Spinal cord (tissue), 9 donors: ENCODE measurements at regions not wholly inside any gene's neighbourhood (a gene's known extent, or its start where the extent isn't known, plus 50 kb on each side); places are given as distances from the start of the nearest gene placed in this dataset.

Experiments
- DNase-seq, 6 donors: peaks; one replicate each; pipeline versions ENCODE4 v3.0.0 to v3.0.0-alpha.2; 2013 to 2015; ENCODE audit warnings: low spot score in 6 of 6, low read depth in 4 of 6
- H3K27ac ChIP-seq: one replicate; pipeline ENCODE4 v1.5.1; 2013; ENCODE audit warnings: low read depth, low read length, control low read depth
- H3K27me3 ChIP-seq: one replicate; pipeline ENCODE4 v1.6.1; 2013; ENCODE audit warnings: low read length; ENCODE audit not compliant: control insufficient read depth, insufficient read depth
- H3K36me3 ChIP-seq: one replicate; pipeline ENCODE4 v1.6.1; 2013; ENCODE audit warnings: low read length; ENCODE audit not compliant: control insufficient read depth, insufficient read depth
- H3K4me1 ChIP-seq: one replicate; pipeline ENCODE4 v1.6.1; 2013; ENCODE audit warnings: low read length; ENCODE audit not compliant: control insufficient read depth, insufficient read depth
- H3K4me3 ChIP-seq: one replicate; pipeline ENCODE4 v1.5.1; 2013; ENCODE audit warnings: low read depth, low read length, control low read depth
- H3K9me3 ChIP-seq: one replicate; pipeline ENCODE4 v1.6.1; 2013; ENCODE audit warnings: low read length; ENCODE audit not compliant: control insufficient read depth, insufficient read depth
- WGBS: methylation state at CpG from one replicate; pipeline ENCODE4 v1.1.5; 2013; ENCODE audit warnings: missing lambda C conversion rate; ENCODE audit not compliant: insufficient coverage; 5-methylcytosine and 5-hydroxymethylcytosine counted together
- donor health status: healthy.

DNA sequence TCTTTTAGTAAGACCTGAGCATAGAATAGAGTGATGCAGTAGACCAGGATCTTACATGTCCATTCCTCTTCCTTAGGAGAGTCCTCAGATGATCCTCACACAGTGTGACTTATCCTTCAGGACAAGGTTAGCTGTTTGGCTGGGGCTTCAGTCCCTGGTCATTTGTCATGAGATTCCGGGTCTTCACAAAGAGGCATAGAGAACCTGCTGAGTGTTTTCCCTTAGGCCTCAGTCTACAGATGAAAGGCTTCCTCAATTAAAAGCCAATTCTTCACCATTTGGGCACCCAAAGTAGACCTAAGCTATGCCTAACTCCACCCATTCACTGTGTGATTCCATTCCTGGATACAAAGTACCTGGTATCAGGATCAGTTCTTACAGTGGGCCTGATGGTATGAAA lies 329.8 kb upstream of the RUNX1 start:
- DNase-seq, result no peak
- Histone ChIP-seq H3K4me1 (no peaks in the 10 kb centered on the region), H3K27ac (no peak overlapping the region), H3K9me3 (no peaks in the 10 kb centered on the region), H3K4me3 (no peak overlapping the region), H3K36me3 (no peaks in the 10 kb centered on the region), H3K27me3 (no peaks in the 10 kb centered on the region)
- WGBS, result 43% methylated on average over 1 of the region's 1 CpG

DNA sequence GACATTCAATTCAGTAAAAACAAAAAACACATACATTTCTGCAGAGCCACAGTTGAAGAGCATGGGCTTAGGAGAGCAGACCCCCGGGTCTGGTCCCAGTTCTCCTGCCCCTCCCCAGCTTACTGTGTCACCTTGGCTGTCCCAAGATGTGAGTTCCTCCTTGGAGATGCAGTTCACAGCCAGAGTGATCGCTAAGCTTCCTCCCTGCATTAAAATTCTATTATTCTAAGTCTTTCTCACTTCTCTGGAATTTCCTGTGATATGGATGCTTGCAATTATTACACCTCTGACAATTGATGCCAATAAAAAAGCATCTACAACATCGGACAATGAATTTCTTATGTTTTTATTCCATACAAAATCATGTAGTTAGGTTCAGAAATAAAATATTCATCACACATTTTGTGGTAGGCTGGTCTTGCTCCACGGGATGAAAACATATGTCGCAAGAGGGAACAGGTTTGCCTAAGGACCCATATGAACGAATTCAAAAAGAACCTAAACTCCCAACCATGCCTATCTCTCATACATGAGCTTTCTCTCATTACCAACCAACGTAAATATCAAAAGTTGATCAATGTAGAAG lies 328.5 kb upstream of the RUNX1 start:
- H3K4me1 ChIP-seq, result no peaks in the 10 kb centered on the region
- H3K4me3 ChIP-seq, result no peak overlapping the region
- no peaks in the 10 kb centered on the region for H3K9me3 ChIP-seq
- WGBS, result 95% methylated on average over 2 of the region's 7 CpGs
- H3K27me3 ChIP-seq, result no peaks in the 10 kb centered on the region
- no peak for DNase-seq
- no peak overlapping the region for H3K27ac ChIP-seq
- no peaks in the 10 kb centered on the region for H3K36me3 ChIP-seq

DNA sequence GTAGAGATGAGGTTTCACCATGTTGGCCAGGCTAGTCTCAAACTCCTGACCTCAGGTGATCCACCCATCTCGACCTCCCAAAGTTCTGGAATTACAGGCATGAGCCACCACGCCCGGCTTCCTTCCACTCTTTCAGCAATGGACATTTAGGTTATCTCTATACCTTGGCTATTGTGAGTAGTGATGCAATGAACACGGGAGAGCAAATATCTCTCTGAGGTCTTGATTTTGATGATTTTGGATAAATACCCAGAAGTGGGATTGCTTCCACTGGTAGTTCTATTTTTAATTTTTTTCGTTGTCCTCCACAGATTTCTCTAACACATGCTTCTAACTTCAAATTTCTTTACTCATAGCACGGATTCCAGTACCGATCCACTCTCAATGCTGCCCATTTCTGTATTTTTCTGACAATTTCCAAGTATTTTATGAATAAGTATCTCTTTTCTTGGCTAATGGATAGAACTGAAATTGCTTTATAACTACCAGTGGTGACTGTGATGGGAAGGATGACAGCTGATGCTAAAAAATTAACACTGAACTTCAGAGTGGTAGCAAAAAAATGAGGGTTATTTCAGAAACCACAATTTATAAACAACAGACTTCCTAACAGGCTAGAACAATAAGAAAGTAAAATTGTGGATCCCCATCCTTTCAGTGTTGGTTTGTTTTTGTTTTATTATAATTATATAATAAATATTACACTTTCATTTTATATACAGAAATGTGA lies 327.5 kb upstream of the RUNX1 start:
- Histone ChIP-seq H3K4me1 (no peaks in the 10 kb centered on the region), H3K27me3 (no peaks in the 10 kb centered on the region), H3K27ac (no peak overlapping the region), H3K36me3 (no peaks in the 10 kb centered on the region), H3K9me3 (no peaks in the 10 kb centered on the region), H3K4me3 (no peak overlapping the region)
- no peak for DNase-seq
- no CpG with 5 or more reads among the region's 7 CpGs for WGBS

DNA sequence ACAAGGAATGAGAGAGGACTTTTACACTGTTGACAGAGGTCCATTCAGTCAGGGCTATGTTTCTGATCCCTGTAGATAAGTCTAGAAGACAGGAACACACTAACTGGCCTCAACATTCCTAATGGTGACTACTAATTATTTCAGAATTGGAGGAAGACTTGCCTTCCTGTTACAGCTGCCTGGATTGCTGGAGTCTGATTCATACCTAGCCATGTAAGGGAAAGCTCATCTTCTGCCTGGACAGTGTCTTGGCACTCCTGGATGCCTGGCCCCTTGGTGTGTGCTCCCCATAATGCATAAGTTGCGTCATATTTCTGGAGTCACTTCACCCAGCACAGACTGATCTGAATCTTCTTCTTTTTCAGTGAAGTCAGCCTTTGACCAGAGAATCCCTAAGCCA lies 326.0 kb upstream of the RUNX1 start:
- no peak overlapping the region for H3K27ac ChIP-seq
- no peaks in the 10 kb centered on the region for H3K9me3 ChIP-seq
- no peak for DNase-seq
- H3K27me3 ChIP-seq, result no peaks in the 10 kb centered on the region
- no peak overlapping the region for H3K4me3 ChIP-seq
- 83% methylated on average over 1 of the region's 1 CpG for WGBS
- no peaks in the 10 kb centered on the region for H3K36me3 ChIP-seq
- no peaks in the 10 kb centered on the region for H3K4me1 ChIP-seq

DNA sequence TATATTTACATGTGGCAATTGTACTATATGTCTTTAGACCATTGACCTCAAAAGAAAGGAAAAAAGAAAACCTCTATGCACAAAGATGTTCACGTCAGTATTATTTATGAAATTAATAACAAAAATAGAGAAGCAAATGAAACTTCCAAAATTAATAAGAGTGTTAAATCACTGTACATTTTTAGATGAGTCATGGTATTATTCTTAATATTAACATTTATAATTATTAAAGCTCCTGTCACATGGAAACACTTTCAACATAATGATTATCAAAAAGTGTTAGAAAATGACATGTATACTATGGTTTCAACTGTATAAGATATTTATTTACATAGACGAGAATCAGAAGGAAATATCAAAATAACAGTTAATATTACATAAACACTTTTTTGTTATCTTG lies 324.9 kb upstream of the RUNX1 start:
- Histone ChIP-seq H3K36me3 (no peaks in the 10 kb centered on the region), H3K27me3 (no peaks in the 10 kb centered on the region), H3K4me1 (no peaks in the 10 kb centered on the region), H3K27ac (no peak overlapping the region), H3K9me3 (no peaks in the 10 kb centered on the region), H3K4me3 (no peak overlapping the region)
- DNase-seq, result no peak
- no CpG with 5 or more reads among the region's 2 CpGs for WGBS

DNA sequence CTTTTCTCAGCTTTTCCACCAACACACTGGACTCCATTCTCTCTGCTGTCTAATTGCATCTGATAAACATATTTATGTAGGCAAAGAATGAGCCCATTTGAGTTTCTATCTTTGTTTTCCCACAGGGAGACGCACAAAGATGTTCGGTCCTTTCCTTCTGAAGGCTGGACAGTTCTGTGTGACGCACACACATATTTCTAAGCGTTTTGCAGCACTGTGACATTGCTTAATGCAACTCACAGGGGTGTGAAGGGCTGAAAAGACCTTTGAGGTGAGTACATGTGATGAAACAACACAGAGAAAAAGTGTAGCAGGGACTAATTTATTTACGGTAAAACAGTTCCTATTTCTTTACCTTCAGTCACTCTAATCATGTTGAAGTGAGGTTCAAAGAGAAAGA lies 323.1 kb upstream of the RUNX1 start:
- DNase-seq, result no peak
- H3K36me3 ChIP-seq, result no peaks in the 10 kb centered on the region
- WGBS, result 88% methylated on average over 3 of the region's 5 CpGs
- no peaks in the 10 kb centered on the region for H3K27me3 ChIP-seq
- no peaks in the 10 kb centered on the region for H3K4me1 ChIP-seq
- no peak overlapping the region for H3K4me3 ChIP-seq
- H3K27ac ChIP-seq, result no peak overlapping the region
- H3K9me3 ChIP-seq, result no peaks in the 10 kb centered on the region

DNA sequence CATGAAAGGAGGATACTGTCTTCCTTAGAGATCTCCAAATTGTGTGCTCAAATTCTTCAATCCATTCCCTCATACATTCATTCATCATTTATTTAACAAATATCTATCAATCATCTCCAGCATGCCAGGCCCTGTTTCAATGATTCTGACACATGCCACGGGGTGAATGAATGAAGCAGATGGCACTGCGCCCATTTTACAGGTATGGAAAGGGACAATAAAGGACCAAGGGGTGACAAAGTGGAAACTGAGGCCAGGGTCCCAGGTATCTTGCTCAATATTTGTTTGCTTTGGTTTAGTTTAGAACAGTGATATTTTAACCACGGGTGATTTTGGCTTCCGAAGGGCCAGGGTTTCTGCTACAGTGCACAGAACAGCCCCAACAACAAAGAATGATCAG lies 321.6 kb upstream of the RUNX1 start:
- Histone ChIP-seq H3K4me3 (no peak overlapping the region), H3K27me3 (no peaks in the 10 kb centered on the region), H3K36me3 (no peaks in the 10 kb centered on the region), H3K27ac (no peak overlapping the region), H3K4me1 (no peaks in the 10 kb centered on the region), H3K9me3 (no peaks in the 10 kb centered on the region)
- DNase-seq, result no peak
- WGBS, result 96% methylated on average over 2 of the region's 4 CpGs

DNA sequence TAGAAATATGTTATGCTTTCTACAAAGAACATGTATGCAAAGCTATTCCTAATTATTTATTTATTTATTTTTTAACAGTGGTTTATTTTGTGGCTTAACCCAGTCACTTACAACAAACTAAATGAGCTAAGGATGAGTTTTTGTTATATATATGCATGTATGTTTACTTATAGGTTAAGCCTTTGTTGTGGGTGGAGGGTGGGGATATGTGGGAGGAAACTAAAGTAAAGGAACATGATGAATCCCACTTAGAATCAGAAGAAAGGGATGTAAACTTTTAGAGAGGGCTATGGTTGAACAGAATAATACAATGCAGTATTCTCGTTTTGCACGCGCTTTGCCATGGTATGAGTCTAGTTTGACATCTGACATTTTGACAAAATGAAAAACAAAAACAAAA lies 321.0 kb upstream of the RUNX1 start:
- no peak overlapping the region for H3K4me3 ChIP-seq
- H3K4me1 ChIP-seq, result no peaks in the 10 kb centered on the region
- no peaks in the 10 kb centered on the region for H3K9me3 ChIP-seq
- H3K36me3 ChIP-seq, result no peaks in the 10 kb centered on the region
- H3K27me3 ChIP-seq, result no peaks in the 10 kb centered on the region
- DNase-seq, result no peak
- no CpG with 5 or more reads among the region's 3 CpGs for WGBS
- no peak overlapping the region for H3K27ac ChIP-seq

DNA sequence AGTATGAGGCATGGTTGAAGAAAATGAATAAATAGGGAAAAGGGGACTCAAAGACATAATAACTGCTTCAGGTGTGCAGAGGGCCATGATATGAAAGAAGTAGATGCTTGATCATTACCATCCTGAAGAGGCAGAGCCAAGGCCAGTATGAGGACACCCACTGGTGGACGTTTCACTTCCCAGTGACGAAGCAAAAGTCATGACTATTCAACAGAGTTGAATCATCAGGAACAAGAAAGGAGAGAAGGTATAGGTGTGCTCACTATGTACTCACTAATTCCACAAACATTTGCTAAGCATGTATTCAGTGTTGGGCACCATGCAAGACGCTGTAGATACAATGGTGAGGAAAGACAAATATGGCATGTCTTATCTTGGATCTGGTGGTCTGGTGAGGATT lies 319.2 kb upstream of the RUNX1 start:
- WGBS, result no CpG with 5 or more reads among the region's 3 CpGs
- H3K36me3 ChIP-seq, result no peaks in the 10 kb centered on the region
- H3K27me3 ChIP-seq, result no peaks in the 10 kb centered on the region
- no peak overlapping the region for H3K27ac ChIP-seq
- no peak for DNase-seq
- no peaks in the 10 kb centered on the region for H3K4me1 ChIP-seq
- H3K9me3 ChIP-seq, result no peaks in the 10 kb centered on the region
- H3K4me3 ChIP-seq, result no peak overlapping the region

DNA sequence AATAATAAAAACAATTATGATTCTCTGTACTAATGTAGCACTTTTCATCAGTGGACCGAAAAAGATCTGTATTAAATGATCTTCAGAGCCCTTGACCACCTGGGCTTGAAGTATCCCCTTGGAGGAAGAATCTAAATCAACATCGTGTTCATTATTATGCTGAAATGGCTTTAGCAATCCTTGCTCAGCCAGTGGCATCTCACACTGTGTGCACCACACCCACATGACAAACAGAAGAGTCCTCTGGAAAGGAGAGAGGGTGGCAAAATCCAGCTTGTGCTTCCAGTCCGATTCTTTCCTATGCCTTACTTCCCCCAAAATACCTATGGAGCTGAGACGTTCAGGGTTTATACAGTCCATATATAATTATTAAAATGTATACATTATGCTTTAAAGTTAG lies 318.5 kb upstream of the RUNX1 start:
- Histone ChIP-seq H3K27me3 (no peaks in the 10 kb centered on the region), H3K27ac (no peak overlapping the region), H3K4me1 (no peaks in the 10 kb centered on the region), H3K9me3 (no peaks in the 10 kb centered on the region), H3K36me3 (no peaks in the 10 kb centered on the region), H3K4me3 (no peak overlapping the region)
- no peak for DNase-seq
- no CpG with 5 or more reads among the region's 4 CpGs for WGBS
